ENCODE measurements at regions not wholly inside any gene's neighbourhood (a gene's known extent, or its start where the extent isn't known, plus 50 kb on each side); places are given as distances from the start of the nearest gene placed in this dataset.
A peak's percentile ranks its signal among the peaks of the same experiment; 100 is the strongest.

DNA sequence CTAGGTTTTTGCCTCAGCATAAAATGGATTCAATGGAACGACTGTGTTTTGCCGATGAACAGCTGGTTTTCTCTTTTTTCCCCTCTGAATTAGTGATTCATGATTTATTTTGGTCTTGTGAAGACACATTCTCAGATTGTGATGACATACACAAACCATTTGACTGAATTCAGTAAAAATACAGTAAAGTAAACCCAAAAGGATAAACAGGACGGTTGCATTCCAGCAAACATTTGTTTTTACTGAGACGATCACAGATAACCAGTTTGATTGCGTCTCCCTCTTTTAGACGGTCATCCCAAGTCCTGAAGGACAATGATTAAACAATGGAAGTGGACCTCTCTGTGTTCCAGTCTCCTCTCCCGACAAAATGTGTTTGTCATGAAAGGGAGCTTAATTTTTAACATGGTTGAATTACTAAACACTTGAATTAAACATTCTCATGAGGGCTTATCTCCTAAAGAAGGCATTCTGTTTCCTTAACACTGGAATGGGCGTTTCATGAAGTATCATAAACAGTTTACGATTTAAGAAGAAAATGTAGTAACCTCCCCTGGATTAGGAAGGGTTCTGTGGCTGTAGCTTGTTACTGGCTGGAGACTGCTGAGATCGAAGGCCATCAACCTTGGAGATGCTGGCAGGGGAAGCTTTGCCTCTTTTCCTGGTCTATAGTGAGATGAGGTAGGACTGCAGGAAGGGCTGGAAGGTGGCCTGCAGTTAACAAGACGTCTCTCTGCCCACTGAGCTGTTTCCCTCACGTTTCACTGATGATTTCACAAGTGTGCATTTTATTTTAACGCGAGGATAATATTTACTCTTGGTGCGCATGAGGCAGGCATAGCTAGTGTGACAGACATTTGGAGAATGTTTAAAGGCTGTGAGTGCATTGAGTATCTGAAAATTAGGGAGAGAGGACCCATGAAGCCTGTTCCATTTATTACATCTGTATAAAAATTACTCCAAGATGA lies 457.9 kb downstream of the FGF9 start:
- DNase-seq (ENCODE audit: low spot score) = no peak

DNA sequence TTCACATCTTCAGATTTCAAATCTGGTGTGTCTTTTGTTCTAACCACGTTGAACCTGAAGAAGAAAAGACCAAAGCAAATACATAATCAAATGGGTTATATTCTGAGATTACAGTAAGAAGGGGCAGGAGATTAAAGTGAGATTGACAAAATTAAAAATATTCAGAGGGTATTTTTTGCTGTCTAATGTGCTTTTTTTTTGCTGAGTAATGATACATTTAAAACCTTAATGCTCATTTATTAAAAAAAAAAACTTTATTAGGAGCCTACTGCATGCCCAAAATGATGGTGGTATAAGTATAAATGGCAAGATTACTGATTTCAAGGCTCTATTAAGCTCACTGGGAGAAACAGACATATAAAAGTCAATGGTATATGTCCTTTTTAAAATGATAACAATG lies 459.4 kb downstream of the FGF9 start:
- DNase-seq (ENCODE audit: low spot score) = no peak

DNA sequence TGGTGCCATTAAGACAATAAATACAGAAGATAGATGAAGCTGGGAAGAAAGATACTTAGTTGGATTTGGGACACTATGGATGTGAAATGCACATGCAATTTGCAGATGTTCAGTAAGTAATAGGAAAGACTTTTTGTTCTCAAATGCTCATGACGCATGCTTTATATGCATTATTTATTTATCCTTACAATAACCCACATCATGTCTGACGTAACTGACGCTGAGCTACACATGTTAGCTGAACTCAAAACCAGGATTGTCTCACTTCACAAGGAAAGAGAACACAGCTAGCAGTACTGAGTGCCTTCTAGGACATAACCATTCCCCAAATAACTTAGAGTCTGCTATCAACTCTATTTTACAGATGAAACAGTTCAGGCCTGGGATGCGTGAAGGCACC lies 463.4 kb downstream of the FGF9 start:
- no peak for DNase-seq (ENCODE audit: low spot score)

DNA sequence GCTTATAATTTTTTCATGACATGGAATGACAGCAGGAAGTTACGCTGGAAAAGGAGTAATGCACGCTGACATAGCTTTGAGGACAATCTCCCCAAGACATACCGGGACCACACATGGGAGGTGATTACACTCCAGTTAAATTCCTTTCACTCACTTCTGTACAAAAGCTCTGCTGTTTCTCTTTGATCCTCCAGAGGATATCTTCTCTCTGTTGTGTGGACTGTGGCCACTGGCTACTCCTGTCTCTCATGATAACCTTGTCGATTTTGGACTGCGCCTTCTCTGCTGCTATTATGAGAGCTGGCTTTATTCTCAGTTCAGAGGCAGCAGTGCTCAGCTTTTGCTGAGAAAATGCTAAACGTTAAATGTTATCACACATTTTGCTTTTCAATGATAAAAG lies 464.6 kb downstream of the FGF9 start:
- DNase-seq (ENCODE audit: low spot score) = peak; percentile 12

DNA sequence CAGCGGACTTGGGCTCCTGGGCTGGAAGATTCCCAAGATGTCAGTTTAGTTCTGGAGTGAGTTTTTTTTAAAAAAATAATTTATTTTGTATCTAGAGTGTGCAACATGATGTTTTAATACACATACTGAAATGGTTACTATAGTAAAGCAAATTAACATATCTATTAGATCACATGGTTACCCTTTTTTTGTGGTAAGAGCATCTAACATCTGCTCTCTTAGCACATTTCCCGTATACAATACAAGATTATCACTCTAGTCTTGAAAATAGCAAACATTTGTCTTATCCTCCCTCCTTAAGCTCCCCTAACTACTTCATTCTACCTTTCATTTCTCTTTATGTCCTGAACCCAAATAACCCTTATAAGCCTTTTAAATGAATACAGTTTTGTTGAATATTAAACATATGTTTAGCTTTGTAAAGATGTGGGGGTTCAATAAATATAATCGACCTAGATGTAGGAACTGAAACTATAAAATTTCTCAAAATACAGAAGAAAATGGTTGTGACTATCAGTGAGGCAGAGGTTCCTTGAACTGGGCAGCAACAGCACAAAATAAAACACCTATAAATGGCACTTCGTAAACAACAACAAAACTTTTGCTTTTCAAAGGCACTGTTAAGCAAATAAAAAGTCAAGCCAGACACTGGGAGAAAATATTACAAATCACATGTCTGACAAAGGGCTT lies 466.6 kb downstream of the FGF9 start:
- no peak for DNase-seq (ENCODE audit: low spot score)

DNA sequence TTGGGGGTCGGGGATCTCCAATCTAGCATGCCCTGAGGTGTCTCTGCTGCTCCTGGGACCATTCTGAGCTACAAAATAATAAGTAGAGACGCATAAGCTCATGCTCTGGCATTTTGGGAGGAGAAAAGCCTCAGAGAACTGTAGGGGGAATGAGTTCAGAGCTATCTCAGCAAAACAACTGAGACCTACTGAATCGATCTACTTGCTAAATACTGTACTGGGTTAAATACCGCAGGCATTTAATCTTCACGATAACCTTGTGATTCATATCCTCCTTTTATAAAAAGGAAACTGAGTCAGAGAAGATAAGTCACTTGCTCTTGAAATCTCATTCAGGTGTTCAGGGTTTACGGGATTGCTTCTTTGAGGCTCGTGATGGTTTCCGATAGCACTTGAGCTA lies 468.1 kb downstream of the FGF9 start:
- no peak for DNase-seq (ENCODE audit: low spot score)

DNA sequence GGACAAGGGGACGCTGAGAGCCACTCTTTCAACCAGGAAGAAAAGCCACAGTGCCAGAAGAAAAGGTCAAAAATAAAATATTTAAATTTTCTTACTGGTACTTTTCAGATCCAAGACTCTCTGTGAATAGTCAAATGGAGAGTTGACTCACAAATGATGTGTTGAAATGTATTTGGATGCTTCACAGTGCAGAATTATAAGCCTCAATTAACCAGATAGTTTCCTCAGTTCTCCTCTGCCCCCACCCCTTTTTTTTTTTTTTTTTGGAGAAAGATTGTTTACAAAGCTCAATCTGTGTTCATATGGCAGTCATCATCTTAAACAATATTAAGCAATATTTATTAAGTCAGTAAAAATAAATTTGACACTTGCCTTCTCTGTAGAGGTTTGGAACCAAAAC lies 470.8 kb downstream of the FGF9 start:
- no peak for DNase-seq (ENCODE audit: low spot score)

DNA sequence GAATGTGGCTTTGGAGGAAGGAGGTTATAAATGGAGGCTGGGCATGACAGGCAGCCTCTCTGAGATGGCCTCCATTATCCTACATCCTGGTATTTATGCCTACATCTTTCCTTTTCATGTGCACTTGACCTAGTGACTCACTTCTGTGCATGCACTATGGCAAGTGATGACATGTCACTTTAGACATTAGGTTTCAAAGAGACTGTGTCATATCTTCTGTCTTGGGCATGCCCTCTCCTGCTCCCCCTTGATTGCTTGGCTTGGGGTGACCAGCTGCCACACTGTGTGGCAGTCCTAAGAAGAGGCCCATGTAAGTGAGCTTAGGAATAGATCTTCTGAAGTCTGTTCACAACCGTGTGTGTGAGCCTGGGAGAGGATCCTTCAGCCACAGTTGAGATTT lies 472.8 kb downstream of the FGF9 start:
- DNase-seq (ENCODE audit: low spot score) = no peak

DNA sequence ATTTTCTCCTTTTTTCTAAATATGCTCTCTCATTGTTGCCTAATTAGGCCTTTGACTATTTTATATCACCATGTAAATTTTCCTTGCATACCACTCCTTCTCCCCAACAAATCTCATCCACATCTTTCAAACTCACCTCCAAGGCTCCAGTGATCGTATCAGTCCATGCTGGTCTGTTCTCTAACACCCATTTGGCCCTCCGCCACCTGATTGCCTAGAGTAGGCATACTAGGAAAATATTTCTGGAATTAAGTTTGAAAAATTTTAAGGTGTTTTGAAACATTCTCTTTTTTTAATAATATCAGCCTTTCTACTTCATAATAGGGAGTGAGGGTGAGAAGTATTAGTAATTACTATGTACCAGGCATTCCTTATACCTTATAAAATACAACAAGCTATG lies 473.9 kb downstream of the FGF9 start:
- no peak for DNase-seq (ENCODE audit: low spot score)

DNA sequence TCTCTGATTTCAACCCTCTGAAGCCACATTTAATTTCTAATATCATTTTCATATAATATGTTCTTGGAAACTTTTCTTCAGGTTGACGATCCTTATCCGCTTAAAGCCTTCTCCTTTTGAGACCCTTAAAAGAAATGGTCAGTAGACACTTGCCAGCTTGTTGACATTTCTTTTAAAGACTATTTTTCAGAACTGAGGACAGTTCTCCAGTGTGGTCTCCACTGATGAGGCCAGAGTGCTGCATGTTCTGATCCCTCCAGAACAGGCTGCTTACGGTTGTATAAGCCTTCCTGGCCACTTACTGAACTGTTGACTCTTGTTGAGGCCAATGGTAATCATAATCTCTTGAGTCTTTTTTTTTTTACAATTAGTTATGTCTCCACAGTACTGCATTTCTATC lies 477.3 kb downstream of the FGF9 start:
- no peak for DNase-seq (ENCODE audit: low spot score)

DNA sequence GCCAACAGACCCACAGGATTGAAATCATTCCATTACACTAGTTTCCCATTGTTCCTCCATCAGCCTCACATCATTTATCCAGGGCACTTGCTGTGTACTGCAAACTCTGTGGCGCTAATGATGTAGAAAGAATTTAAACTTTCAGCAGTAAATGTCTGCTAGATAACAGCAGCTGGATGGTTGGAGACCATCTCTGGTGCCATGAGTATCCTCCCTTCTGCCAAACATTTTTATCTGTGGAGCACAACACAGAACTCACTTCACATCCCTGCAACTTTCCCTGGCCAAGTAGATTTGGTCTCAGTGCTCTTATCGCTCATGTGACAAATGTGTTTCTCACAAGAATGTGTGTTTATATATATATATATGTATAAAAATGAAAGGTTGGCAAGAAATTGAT lies 481.9 kb downstream of the FGF9 start:
- no peak for DNase-seq (ENCODE audit: low spot score)

DNA sequence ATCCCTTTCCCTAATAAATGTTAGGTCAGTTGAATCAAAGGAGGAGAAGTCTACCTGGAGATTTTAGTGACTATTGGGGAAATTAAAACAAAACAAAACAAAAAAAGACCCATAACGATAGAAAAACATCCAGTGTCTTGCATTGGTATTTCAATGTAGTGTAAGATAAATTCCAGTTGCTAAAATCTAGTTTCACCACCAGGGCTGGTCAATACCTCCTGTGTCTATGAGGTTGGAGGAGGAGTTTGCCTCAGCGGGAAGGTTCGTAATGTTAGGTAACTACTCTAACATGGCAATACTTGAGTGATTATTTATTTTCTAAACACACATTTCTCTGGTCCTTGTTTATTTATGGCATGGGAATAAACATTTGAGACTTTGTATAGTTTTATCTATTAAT lies 483.2 kb downstream of the FGF9 start:
- no peak for DNase-seq (ENCODE audit: low spot score)

DNA sequence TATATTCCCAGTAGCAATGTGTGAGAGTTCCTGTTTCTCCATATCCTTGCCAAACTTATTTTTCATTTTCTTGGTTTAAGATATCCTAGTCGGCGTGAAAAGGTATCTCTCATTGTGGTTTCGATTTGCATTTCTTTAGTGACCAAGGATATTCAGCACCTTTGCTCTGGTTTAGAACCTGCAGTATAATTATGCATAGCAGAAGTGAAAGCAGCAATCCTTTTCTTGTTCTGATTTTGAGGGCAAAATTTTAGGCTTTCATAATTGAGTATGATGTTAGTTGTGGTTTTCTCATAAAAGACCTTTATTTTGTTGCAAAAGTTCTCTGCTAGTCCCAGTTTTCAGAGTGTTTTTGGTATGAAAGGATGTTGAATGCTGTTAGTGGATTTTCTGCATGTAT lies 491.0 kb downstream of the FGF9 start:
- no peak for DNase-seq (ENCODE audit: low spot score)

DNA sequence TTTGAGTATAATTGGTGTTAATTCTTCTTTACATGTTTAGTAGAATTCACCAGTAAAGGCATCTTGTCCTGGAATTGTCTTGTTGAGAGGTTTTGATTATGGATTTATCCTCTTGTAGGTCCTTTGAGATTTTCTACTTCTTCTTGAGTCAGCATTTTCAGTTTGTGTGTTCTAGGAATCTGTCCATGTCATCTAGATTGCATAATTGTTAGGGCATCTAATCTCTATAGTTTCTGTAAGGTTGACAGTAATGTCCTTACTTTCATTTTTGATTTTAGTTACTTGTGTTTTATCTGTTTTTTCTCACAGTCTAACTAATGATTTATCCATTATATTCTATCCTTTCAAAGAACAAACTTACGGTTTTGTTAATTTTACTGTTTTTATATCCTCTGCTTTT lies 492.0 kb downstream of the FGF9 start:
- no peak for DNase-seq (ENCODE audit: low spot score)

DNA sequence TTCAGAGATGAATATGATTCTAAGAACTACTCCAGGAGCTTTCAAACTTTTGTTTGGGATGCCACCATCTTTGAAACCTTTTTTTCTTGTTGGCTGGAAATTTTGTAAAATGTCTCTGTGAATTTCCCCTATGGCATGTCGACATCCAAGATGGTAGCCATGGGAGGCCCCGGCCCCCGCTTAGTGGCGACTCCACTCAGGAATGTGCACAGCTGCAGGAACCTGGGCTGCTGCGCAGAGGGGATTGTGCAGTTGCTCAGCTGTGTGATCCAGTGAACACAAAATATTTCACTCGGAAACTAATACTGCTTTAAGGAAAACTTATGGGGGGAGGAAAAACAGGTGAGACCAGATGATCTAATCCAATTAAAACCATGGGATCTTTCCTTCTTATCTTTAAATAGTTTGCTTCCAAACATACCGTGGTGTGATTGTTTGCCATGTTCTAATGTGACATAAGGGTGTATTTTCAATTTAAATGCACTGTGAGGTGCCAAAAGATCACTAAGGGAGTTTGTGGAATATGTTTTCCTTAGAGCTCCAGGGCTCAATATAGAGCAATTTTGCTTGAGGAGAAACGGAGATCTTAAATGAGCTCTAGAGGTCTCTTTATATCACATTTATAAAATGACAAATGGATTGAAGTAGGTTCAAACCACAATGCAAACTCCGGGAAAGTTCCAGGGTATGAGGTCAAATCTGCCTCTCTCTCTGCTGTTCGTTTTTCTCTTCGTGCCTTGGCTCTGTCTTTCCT lies 497.7 kb downstream of the FGF9 start:
- DNase-seq (ENCODE audit: low spot score) = no peak

DNA sequence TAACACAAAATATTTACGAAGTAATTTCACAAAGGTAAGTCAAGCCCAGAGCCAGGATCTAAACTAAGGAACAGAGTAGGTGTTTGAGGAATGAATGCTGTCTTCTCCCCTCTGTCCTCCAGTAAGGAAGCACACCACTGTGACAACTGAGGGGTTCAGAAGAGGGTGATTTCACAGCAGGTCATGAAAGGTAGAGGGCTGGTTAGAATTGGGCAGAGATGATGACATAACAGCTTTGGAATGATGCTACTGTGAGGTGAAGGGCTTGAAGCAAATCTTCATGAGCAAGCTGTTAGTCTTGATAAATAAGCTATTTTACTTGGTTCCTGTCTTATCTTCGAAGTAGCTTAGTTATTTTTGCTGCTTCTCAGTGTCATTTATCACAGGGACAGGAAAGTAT lies 498.6 kb downstream of the FGF9 start:
- no peak for DNase-seq (ENCODE audit: low spot score)

DNA sequence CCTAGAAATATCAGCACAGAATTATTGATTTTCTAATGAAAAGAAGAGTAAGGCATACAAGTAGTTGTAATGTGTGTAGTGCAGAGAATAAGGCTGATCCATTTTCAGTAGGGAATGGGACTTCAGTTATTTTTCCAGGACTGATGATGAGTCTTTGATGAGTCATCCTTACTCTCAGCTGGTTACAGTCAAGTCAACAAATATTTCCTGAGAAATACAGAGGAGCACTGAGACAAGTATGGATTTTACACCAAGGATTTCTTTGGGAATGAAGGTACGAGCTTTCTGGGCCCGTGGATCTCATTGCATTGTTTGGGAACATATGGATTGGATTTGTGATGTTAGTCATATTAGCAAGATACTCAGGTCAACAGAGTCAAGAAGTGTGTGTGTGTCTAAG lies 502.7 kb downstream of the FGF9 start:
- no peak for DNase-seq (ENCODE audit: low spot score)

DNA sequence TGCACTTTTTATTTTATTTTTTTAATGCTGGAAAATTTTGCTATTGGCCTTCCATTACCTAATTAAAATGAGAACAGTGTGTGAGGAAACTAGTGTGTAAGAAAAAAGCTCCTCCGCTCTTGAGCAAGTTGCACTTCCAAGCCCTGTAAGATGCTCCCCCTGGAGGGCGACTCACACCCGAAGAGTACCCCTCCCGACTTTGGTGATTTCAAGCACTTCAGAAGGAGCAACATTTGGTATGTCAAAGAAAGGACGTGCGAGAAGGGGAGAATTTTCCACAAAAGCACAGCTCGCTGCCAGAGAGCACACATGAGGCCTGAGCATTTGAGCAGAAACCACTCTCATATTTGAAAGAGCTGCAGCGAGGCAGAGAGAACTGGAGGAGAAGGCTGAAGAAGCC lies 504.4 kb downstream of the FGF9 start:
- DNase-seq (ENCODE audit: low spot score) = no peak

DNA sequence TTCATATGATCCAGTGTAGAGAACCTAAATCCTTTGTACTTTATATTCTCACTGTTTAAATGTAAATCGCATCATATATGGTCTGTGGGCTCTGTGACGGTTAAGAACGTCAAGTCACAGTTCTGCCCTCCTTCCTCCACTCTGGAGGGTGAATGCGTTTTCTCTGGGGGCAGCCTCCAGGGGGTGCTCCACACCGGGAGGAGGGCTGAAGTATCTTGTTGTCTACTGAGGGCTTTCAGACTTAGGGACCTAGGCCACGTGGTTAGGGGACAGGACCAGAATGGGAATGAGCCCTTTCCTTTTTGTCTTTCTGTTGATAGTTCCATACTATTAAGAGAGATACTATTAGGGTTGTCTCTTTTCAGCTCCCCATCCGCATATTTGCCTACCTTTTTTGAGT lies 504.9 kb downstream of the FGF9 start:
- DNase-seq (ENCODE audit: low spot score) = no peak

DNA sequence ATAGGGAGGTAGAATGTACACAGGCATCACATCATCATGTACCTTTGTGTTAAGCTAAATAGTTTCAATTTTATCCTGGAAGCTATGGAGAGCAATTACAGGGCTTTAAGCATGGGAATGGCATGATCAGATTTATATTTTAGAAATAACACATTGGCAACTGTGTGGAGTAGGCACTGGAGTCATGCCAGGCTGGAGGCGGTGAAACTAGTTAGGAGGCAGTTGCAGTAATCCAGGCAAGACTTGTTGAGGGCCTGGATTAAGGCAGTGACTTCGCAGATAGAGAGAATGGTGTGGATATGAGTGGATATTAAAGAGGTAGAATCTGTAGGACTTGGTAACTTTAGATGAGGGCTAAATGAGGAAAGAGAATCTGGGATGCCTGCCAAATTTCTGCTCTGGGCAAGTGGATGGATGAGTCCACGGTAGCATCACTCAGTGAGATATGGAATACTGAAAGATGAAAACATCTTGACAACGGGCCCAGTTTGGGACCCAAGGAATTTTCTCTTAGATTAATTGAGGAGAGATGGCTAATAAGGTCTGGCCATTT lies 506.2 kb downstream of the FGF9 start:
- DNase-seq (ENCODE audit: low spot score) = no peak

DNA sequence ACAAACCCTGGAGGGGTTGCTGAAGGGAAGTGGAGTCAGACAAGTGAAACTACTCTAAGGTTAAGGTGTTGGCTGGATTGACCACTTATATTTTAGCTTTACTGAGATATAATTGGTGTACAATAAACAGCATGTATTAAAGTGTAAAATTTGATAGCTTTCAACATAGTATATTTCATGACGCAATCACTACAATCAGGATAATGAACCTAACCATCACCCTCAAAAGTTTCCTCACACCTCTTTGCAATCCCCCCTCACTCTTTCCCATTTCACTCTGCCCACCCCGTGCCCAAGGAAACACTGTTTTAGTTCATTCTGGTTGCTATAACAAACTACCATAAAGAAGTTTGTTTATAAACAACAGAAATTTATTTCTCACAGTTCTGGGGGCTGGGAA lies 508.0 kb downstream of the FGF9 start:
- no peak for DNase-seq (ENCODE audit: low spot score)

DNA sequence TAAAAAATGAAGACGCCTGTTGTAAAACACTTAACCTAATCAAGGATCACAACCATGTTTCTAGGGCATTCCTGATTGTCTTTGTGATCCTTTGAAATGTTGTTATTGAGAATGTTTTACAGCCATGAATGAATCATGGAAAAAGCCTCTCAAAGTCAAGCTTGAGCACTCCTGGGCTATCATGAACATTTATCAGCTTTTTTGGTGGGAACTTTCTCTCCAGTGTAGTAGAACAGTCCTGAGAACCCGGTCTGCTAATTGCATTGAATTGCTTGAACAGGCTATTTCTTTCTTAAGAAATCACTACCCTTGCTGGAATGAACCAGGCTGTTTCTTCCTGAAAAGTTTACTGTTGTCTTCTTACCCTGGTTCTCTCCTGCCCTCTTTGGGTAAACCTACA lies 516.5 kb downstream of the FGF9 start:
- no peak for DNase-seq (ENCODE audit: low spot score)
